GM23338 (cell line): ENCODE measurements at regions not wholly inside any gene's neighbourhood (a gene's known extent, or its start where the extent isn't known, plus 50 kb on each side); places are given as distances from the start of the nearest gene placed in this dataset.
"Not testable (repeated sequence)": the region's sequence is repeated elsewhere in the genome, so short reads cannot be mapped to it uniquely, and the experiment has no call there.

Experiments
- ATAC-seq: fragments of 200-7000 bp; cut with Tn5 transposase; 3 replicates; pipeline ENCODE4 v1.9.1; 2020
- DNase-seq: peaks from one replicate; pipeline ENCODE4 v3.0.0-alpha.2; 2015; ENCODE audit warnings: low spot score
- H2AFZ ChIP-seq: fragments of 200-600 bp; sonication (generic); 2 replicates; pipeline ENCODE4 v1.8.0; 2016; ENCODE audit warnings: antibody characterized with exemption, mild to moderate bottlenecking, moderate library complexity
- H3F3A ChIP-seq: fragments of 200-600 bp; sonication (generic); replicated peaks from 2 replicates; pipeline ENCODE4 v1.8.0; 2017; ENCODE audit warnings: antibody characterized with exemption, mixed run types, low read depth
- H3K27ac ChIP-seq: fragments of 200-600 bp; sonication (generic); 2 replicates; pipeline ENCODE4 v1.6.1; 2016; ENCODE audit warnings: low read depth
- H3K27me3 ChIP-seq: fragments of 200-600 bp; sonication (generic); 2 replicates; pipeline ENCODE4 v1.8.0; 2016; ENCODE audit warnings: mild to moderate bottlenecking, mixed run types, moderate library complexity; ENCODE audit not compliant: insufficient read depth
- H3K36me3 ChIP-seq: fragments of 200-600 bp; sonication (generic); 2 replicates; pipeline ENCODE4 v1.8.0; 2016; ENCODE audit warnings: mild to moderate bottlenecking; ENCODE audit not compliant: insufficient read depth
- H3K4me1 ChIP-seq: fragments of 200-600 bp; sonication (generic); 2 replicates; pipeline ENCODE4 v1.8.0; 2016; ENCODE audit warnings: mild to moderate bottlenecking, moderate library complexity; ENCODE audit not compliant: insufficient read depth
- H3K4me2 ChIP-seq: fragments of 200-600 bp; sonication (generic); 2 replicates; pipeline ENCODE4 v1.7.1; 2017; ENCODE audit warnings: mixed run types
- H3K4me3 ChIP-seq: fragments of 200-600 bp; sonication (generic); 2 replicates; pipeline ENCODE4 v1.6.1; 2016; ENCODE audit warnings: mixed run types
- H3K79me2 ChIP-seq: fragments of 200-600 bp; sonication (generic); replicated peaks from 2 replicates; pipeline ENCODE4 v1.8.0; 2017; ENCODE audit warnings: mild to moderate bottlenecking; ENCODE audit not compliant: insufficient read depth
- H3K9me2 ChIP-seq: fragments of 200-600 bp; sonication (generic); 2 replicates; pipeline ENCODE4 v1.8.0; 2017; ENCODE audit not compliant: insufficient read depth
- H4K20me1 ChIP-seq: fragments of 200-600 bp; sonication (generic); replicated peaks from 2 replicates; pipeline ENCODE4 v1.8.0; 2017; ENCODE audit warnings: mild to moderate bottlenecking; ENCODE audit not compliant: insufficient read depth
- H3K27ac Mint-ChIP-seq: 2 replicates; pipeline ENCODE4 v1.8.0; 2020; ENCODE audit warnings: inconsistent platforms, mild to moderate bottlenecking, moderate library complexity, mixed read lengths
- H3K27me3 Mint-ChIP-seq: 3 replicates; pipeline ENCODE4 v1.8.0; 2022; ENCODE audit warnings: low read depth, mild to moderate bottlenecking, moderate library complexity, mixed read lengths, inconsistent platforms; ENCODE audit not compliant: insufficient read depth, poor library complexity
- H3K36me3 Mint-ChIP-seq: 3 replicates; pipeline ENCODE4 v1.8.0; 2021; ENCODE audit warnings: low read depth, mild to moderate bottlenecking, inconsistent platforms, moderate library complexity, mixed read lengths
- H3K4me1 Mint-ChIP-seq: 3 replicates; pipeline ENCODE4 v1.8.0; 2020; ENCODE audit warnings: mild to moderate bottlenecking, inconsistent platforms, mixed read lengths
- H3K4me3 Mint-ChIP-seq: 3 replicates; pipeline ENCODE4 v1.8.0; 2021; ENCODE audit warnings: moderate library complexity, mild to moderate bottlenecking, inconsistent platforms, mixed read lengths
- H3K9me3 Mint-ChIP-seq: 3 replicates; pipeline ENCODE4 v1.8.0; 2020; ENCODE audit warnings: moderate library complexity, mild to moderate bottlenecking, inconsistent platforms, mixed read lengths

DNA sequence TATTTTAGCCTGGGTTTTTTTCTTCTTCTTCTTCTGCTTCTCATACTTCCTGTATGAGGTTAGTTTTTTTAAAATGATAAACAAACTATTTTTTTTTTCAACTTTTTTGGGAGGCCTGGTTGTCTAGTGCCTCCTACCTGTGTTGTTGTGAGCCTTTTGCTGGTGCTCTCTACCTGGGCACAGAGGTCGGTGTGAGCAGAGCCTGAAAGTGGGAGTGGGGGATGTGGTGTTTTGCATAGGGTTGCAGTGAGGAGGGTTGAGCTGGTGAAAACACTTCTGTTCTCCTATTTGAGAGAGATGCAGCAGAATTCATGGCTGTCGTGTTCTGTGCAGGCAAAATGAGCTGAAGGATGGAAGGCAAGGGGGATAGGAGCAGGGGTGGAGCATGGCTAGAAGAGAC is 232.7 kb upstream of the PLGLB2 start:
- not testable (repeated sequence) for H3K27me3 ChIP-seq, H3K36me3 ChIP-seq, H3K4me2 ChIP-seq, H2AFZ ChIP-seq, H3K9me3 Mint-ChIP-seq, H3K4me3 Mint-ChIP-seq, DNase-seq, H3K27me3 Mint-ChIP-seq, H3K27ac ChIP-seq, H3F3A ChIP-seq, H3K79me2 ChIP-seq, H3K4me1 Mint-ChIP-seq, H4K20me1 ChIP-seq, H3K36me3 Mint-ChIP-seq, H3K4me3 ChIP-seq, H3K4me1 ChIP-seq, H3K9me2 ChIP-seq, H3K27ac Mint-ChIP-seq
- ATAC-seq = peak; percentile 30

DNA sequence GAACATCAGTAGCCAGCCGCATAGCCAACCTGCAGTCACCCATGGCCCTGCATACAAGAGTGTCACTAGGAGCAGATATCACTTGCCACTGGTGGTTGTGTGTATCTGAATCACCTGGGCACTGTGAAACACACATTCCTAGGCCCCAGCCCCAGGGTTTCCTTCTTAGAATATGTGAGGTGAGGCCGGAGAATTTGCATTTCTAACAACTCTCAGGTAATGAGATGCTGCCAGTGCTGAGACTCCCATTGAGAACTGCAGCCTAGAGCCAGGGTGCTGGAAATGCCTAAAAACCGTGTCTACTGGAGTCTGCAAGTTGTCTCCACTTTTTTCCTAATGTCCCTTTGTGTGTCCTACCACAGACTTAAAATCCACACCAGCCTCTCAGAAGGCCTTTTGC is 232.0 kb upstream of the PLGLB2 start:
- H3K4me1 ChIP-seq, H3K9me2 ChIP-seq, H3K27ac ChIP-seq, H3K4me3 Mint-ChIP-seq, H4K20me1 ChIP-seq, H3F3A ChIP-seq, H3K27me3 ChIP-seq, H3K79me2 ChIP-seq, DNase-seq, H3K27ac Mint-ChIP-seq, H2AFZ ChIP-seq, H3K4me3 ChIP-seq, H3K36me3 Mint-ChIP-seq, H3K4me2 ChIP-seq, H3K4me1 Mint-ChIP-seq, H3K27me3 Mint-ChIP-seq, H3K9me3 Mint-ChIP-seq, H3K36me3 ChIP-seq: not testable (repeated sequence)
- peak; percentile 75 for ATAC-seq

DNA sequence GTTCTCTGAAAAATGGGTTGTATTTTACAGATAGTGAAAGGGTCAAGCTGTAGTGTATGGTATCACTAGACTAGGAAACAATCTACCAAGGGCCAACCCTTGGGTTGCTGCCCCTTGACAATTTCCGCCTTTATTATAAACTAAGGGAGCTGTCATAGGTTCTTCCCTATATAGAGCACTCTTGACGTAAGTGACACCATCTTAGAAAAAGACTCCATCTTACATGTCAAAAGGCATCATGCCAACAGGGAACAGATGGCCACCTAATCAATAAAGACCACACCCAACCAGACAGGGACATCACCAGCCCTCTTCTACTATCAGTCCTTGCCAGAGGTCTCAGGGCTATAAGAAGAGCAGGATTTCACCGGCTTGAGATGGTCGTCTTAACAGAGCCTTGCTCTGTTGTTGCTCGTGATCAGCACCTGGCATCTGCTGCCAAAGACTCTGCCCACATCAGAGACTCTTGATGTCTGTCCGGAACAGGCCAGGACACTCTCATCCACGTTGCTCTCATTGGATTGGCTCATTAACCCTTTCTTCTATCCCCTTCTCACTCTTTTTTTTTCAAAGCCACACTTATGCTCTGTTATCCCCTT is 231.4 kb upstream of the PLGLB2 start:
- not testable (repeated sequence) for H3K36me3 ChIP-seq, H3K9me2 ChIP-seq, ATAC-seq, H3K27ac ChIP-seq, H4K20me1 ChIP-seq, H3K36me3 Mint-ChIP-seq, H3K4me1 ChIP-seq, H3K27me3 ChIP-seq, H3K4me3 Mint-ChIP-seq, H3K4me2 ChIP-seq, DNase-seq, H2AFZ ChIP-seq, H3K27ac Mint-ChIP-seq, H3K4me3 ChIP-seq, H3K4me1 Mint-ChIP-seq, H3K27me3 Mint-ChIP-seq, H3F3A ChIP-seq, H3K79me2 ChIP-seq, H3K9me3 Mint-ChIP-seq

DNA sequence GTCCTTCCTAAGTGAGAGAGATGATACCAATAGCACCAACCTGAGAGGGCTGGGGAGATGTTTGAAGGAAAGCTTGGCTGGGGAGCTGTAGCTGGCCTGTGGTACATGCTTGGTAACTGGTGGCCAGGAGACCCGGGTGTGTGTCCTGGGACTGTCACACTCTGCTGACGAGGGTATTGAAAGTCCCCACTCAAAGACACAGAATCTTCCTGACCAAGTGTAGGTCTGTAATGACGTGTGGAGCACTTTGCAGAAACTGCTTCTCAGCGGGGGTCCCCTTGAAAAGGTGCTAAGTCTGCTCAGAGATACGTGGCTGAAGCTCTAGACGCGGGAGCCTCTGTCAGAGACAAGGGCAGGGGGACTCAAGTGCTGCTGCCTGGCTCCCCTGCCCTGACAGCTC is 230.4 kb upstream of the PLGLB2 start:
- H3K36me3 Mint-ChIP-seq, H3K9me2 ChIP-seq, H3K4me1 Mint-ChIP-seq, DNase-seq, ATAC-seq, H3K9me3 Mint-ChIP-seq, H3K27me3 Mint-ChIP-seq, H3F3A ChIP-seq, H4K20me1 ChIP-seq, H3K27me3 ChIP-seq, H3K4me3 Mint-ChIP-seq, H2AFZ ChIP-seq, H3K79me2 ChIP-seq, H3K27ac ChIP-seq, H3K4me1 ChIP-seq, H3K4me2 ChIP-seq, H3K27ac Mint-ChIP-seq, H3K36me3 ChIP-seq, H3K4me3 ChIP-seq: not testable (repeated sequence)

DNA sequence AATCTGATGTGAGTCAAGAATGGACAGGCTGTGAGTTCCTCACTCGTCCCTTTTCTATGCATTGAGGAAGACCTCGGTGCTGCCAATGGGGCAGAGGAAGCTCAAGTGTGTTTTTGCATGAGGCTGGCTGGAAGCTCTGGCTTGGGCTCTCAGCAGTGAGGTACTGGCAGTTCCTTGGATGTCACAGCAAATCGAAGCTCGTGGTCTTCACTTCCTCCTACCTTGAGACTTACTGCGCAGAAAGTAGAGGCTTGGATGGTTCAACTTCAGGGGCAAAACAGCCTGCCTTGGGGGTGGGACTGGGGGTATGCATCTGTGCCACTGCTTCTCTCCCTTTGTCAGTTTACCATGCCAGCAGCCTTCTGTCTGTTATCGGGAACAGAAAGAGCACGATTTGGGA is 229.8 kb upstream of the PLGLB2 start:
- not testable (repeated sequence) for H3K4me2 ChIP-seq, H3K27me3 ChIP-seq, H3K4me3 Mint-ChIP-seq, H3K36me3 ChIP-seq, H3K27ac Mint-ChIP-seq, DNase-seq, H3F3A ChIP-seq, H3K4me3 ChIP-seq, H3K9me2 ChIP-seq, H3K4me1 ChIP-seq, H4K20me1 ChIP-seq, H3K79me2 ChIP-seq, H3K36me3 Mint-ChIP-seq, H3K4me1 Mint-ChIP-seq, H3K27ac ChIP-seq, ATAC-seq, H3K27me3 Mint-ChIP-seq, H3K9me3 Mint-ChIP-seq, H2AFZ ChIP-seq

DNA sequence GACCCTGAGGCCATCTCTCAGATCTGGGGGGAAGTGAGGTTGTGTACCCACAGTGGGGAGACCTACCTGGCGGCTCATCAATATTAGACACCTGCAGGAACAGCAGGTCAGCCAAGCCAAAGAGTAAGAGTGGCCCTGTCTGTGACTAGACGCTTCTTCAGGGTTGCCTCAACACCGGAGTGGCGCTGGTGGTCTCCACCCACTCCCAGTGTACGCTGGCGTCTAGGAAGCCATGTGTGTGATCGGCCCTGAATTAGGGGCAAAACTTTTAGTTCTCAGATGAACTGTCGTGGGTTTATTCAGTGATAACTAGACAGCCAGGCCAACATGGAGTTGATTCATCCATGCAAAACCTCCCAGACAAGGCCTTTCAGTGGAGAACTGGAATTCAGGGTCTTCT is 229.3 kb upstream of the PLGLB2 start:
- H3K4me3 Mint-ChIP-seq, H3K27me3 Mint-ChIP-seq, DNase-seq, H3K9me2 ChIP-seq, H3K79me2 ChIP-seq, H3K27ac Mint-ChIP-seq, ATAC-seq, H2AFZ ChIP-seq, H3K4me1 ChIP-seq, H3K36me3 Mint-ChIP-seq, H3K4me1 Mint-ChIP-seq, H3K4me2 ChIP-seq, H3K9me3 Mint-ChIP-seq, H4K20me1 ChIP-seq, H3K36me3 ChIP-seq, H3K4me3 ChIP-seq, H3K27ac ChIP-seq, H3K27me3 ChIP-seq, H3F3A ChIP-seq: not testable (repeated sequence)
